Esophagus mucosa (tissue), 1 donor: ENCODE measurements at regions not wholly inside any gene's neighbourhood (a gene's known extent, or its start where the extent isn't known, plus 50 kb on each side); places are given as distances from the start of the nearest gene placed in this dataset.
"Not testable (repeated sequence)": the region's sequence is repeated elsewhere in the genome, so short reads cannot be mapped to it uniquely, and the experiment has no call there.

ENCODE experiments used
- ATAC-seq: fragments of 200-7000 bp; cut with Tn5 transposase; one replicate; pipeline ENCODE4 v1.9.1; 2020
- donor health status: DM: yes; HTN: yes; CAD: no.

GRCh38 chr4:178192611-178193010, 750.4 kb upstream of the AGA start:
- no peak for ATAC-seq

- ATAC-seq = no peak
These were observed 754.6 kb upstream of the AGA start for GRCh38 chr4:178196751-178197374.

GRCh38 chr4:178198691-178199090, 756.5 kb upstream of the AGA start:
- ATAC-seq = no peak

- ATAC-seq = no peak
These were observed 760.2 kb upstream of the AGA start for GRCh38 chr4:178202422-178202821.

- no peak for ATAC-seq
These were observed 763.6 kb upstream of the AGA start for GRCh38 chr4:178205826-178206225.

- ATAC-seq = no peak
These were observed 773.1 kb upstream of the AGA start for GRCh38 chr4:178215309-178215708.

GRCh38 chr4:178215763-178216162, 773.5 kb upstream of the AGA start:
- ATAC-seq = no peak

GRCh38 chr4:178226421-178226820, 784.2 kb upstream of the AGA start:
- not testable (repeated sequence) for ATAC-seq

GRCh38 chr4:178233906-178234305, 791.7 kb upstream of the AGA start:
- ATAC-seq = no peak

GRCh38 chr4:178240891-178241290, 798.7 kb upstream of the AGA start:
- no peak for ATAC-seq

GRCh38 chr4:178241601-178242118, 799.4 kb upstream of the AGA start:
- no peak for ATAC-seq

GRCh38 chr4:178242655-178243054, 800.4 kb upstream of the AGA start:
- ATAC-seq = no peak

GRCh38 chr4:178244785-178245184, 802.5 kb upstream of the AGA start:
- no peak for ATAC-seq

GRCh38 chr4:178255172-178255571, 812.9 kb upstream of the AGA start:
- no peak for ATAC-seq

- ATAC-seq = no peak
These were observed 816.4 kb upstream of the AGA start for GRCh38 chr4:178258603-178259002.

- ATAC-seq = no peak
These were observed 817.3 kb upstream of the AGA start for GRCh38 chr4:178259566-178259965.

GRCh38 chr4:178264001-178264400, 821.8 kb upstream of the AGA start:
- ATAC-seq = no peak

GRCh38 chr4:178271386-178271785, 829.1 kb upstream of the AGA start:
- ATAC-seq = no peak

GRCh38 chr4:178273168-178273567, 830.9 kb upstream of the AGA start:
- ATAC-seq = no peak

- ATAC-seq = no peak
These were observed 833.6 kb upstream of the AGA start for GRCh38 chr4:178275671-178276360.

- no peak for ATAC-seq
These were observed 838.1 kb upstream of the AGA start for GRCh38 chr4:178280362-178280761.

- no peak for ATAC-seq
These were observed 846.2 kb upstream of the AGA start for GRCh38 chr4:178288462-178288861.

- no peak for ATAC-seq
These were observed 851.4 kb upstream of the AGA start for GRCh38 chr4:178293601-178294000.

GRCh38 chr4:178296669-178297068, 854.4 kb upstream of the AGA start:
- ATAC-seq = no peak
